ENCODE measurements at regions not wholly inside any gene's neighbourhood (a gene's known extent, or its start where the extent isn't known, plus 50 kb on each side); places are given as distances from the start of the nearest gene placed in this dataset.

GRCh38 chrX:78476701-78477100 is 149.3 kb upstream of the CYSLTR1 start:
- no peak for DNase-seq (ENCODE audit: low spot score)

DNA sequence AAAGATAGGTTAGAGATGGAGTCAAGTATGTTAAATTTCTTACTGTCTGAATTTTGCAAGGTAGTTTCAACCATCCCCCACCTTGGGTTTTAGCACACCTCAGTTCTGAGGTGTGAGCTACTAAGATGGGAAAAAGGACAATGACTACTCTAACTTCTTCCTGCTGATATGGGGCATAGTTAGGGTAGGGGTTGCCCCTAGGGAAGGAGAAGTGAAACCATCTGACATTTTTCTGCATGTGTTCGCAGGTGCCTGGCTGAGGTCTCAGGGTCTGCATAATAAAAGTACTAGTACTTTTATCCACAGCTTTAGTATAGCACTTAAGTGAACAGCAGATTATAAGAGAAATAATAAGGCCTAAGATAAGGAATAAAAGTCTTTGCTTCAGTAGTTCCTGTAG is 129.5 kb upstream of the CYSLTR1 start:
- no peak for DNase-seq (ENCODE audit: low spot score)

DNA sequence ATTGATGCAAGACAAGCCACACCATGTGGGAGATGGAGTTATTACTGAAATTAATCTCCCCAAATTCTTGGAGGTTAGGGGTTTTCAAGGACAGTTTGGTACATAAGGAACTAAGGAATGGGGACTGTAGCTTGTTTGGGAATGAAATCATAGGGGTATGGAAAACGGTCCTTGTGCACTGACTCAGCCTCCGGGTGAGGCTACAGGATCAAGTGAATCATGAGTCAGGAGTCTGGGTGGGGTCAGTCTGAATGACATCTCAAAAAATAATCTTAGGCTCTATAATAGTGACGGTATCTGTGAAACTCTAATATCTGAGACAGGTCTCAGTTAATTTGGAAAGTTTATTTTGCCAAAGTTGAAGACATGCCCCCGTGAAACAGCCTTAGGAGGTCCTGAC is 128.5 kb upstream of the CYSLTR1 start:
- DNase-seq (ENCODE audit: low spot score): no peak

GRCh38 chrX:78452356-78452755 is 124.9 kb upstream of the CYSLTR1 start:
- no peak for DNase-seq (ENCODE audit: low spot score)

- DNase-seq (ENCODE audit: low spot score): no peak
These were observed 110.2 kb upstream of the CYSLTR1 start for GRCh38 chrX:78437621-78438020.

DNA sequence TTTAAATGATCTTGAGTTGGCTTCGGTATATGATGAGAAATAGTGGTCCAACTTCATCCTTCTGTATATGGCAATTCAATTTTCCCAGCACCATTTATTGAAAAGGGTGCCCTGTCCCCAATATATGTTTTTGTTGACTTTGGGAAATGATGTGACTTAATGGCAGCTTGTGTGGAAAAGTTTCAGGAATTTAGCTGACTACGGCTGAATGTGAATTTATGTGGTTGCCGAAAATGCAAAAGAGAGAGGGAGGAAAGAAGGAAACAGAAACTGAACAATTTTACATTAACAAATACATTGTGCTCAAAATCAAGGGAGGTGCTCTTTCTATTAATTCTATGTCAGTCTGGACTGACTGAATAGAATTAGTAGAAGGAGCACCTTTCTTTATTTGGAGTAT is 101.8 kb upstream of the CYSLTR1 start:
- no peak for DNase-seq (ENCODE audit: low spot score)

DNA sequence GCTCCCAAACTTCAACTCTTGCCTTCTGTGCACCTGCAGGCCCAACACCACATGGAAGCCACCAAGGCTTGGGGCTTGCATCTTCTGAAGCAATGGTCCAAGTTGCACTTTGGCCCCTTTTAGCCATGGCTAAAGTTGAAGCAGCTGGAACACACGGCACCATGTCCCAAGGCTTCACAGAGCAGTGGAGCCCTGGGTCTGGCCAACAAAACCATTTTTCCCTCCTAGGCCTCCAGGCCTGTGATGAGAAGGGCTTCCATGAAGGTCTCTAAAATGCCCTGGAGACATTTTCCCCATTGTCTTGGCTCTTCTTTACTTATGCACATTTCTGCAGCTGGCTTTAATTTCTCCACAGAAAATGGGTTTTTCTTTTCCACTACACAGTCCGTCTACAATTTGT is 61.3 kb upstream of the CYSLTR1 start:
- DNase-seq (ENCODE audit: low spot score): no peak

DNA sequence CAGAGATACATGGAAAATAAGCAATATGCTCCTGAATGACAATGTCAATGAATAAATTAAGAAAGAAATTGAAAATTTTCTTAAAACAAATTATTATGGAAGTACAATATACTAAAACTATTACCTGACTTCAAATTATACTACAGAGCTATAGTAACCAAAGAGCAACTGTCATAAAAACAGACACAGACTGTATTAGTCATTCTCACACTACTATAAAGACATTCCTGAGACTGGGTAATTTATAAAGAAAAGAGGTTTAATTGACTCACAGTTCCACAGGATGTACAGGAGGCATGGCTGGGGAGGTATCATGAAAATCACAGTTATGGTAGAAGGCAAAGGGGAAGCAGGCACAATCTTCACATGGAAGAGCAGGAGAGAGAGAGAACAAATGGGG is 60.0 kb upstream of the CYSLTR1 start:
- DNase-seq (ENCODE audit: low spot score): no peak

- no peak for DNase-seq (ENCODE audit: low spot score)
These were observed 57.1 kb upstream of the CYSLTR1 start for GRCh38 chrX:78384486-78384885.

DNA sequence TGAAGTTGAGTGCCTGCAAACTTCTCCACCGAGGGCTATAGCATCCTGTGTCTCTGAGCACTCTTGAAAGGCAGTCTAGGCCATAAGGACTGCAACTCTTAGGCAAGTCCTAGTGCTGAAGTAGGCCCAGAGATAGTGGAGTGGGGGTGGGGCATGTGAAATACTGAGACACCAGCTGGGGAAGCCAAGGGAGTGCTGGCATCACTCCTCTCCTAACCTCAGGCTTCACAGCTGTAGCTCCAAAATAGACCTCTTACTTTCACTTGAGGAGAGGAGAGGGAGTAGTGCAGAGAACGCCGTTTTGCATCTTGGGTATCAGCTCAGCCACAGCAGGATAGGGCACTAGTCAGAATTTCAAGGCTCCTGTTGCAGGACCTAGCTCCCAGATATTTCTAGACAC is 56.2 kb upstream of the CYSLTR1 start:
- DNase-seq (ENCODE audit: low spot score): no peak

GRCh38 chrX:78378476-78379115 is 51.2 kb upstream of the CYSLTR1 start:
- no peak for DNase-seq (ENCODE audit: low spot score)

Measured in Ammon's horn (tissue), 1 donor.